Chondrocyte (in vitro differentiated cells): ENCODE measurements at regions not wholly inside any gene's neighbourhood (a gene's known extent, or its start where the extent isn't known, plus 50 kb on each side); places are given as distances from the start of the nearest gene placed in this dataset.
A peak's percentile ranks its signal among the peaks of the same experiment; 100 is the strongest.

Experiments
- DNase-seq: peaks from one replicate; pipeline ENCODE4 v3.0.0; 2021; ENCODE audit warnings: mixed read lengths, low spot score
- H3K27ac Mint-ChIP-seq: one replicate; pipeline ENCODE4 v1.8.0; 2021; ENCODE audit warnings: mild to moderate bottlenecking, moderate library complexity, mixed read lengths; ENCODE audit not compliant: unreplicated experiment
- H3K27me3 Mint-ChIP-seq: 2 replicates; pipeline ENCODE4 v1.8.0; 2021; ENCODE audit warnings: low read depth, mixed read lengths
- H3K36me3 Mint-ChIP-seq: 2 replicates; pipeline ENCODE4 v1.8.0; 2021; ENCODE audit warnings: low read depth, mixed read lengths
- H3K4me1 Mint-ChIP-seq: 2 replicates; pipeline ENCODE4 v1.8.0; 2021; ENCODE audit warnings: low read depth, mild to moderate bottlenecking, mixed read lengths
- H3K4me3 Mint-ChIP-seq: one replicate; pipeline ENCODE4 v1.8.0; 2021; ENCODE audit warnings: mild to moderate bottlenecking, moderate library complexity, mixed read lengths; ENCODE audit not compliant: unreplicated experiment
- H3K9me3 Mint-ChIP-seq: 2 replicates; pipeline ENCODE4 v1.8.0; 2021; ENCODE audit warnings: low read depth, mixed read lengths
- CTCF ChIP-seq: fragments of 200-600 bp; sonication (generic); IDR thresholded peaks from 2 replicates; pipeline ENCODE4 v1.5.0; 2021; ENCODE audit warnings: antibody characterized with exemption, mild to moderate bottlenecking, moderate library complexity

- no peak for TF ChIP-seq CTCF
- DNase-seq = no peak
- no peaks in the 10 kb centered on the region for H3K9me3 Mint-ChIP-seq
- H3K36me3 Mint-ChIP-seq = peaks cover 2% of the 10 kb centered on the region
- H3K27me3 Mint-ChIP-seq = no peaks in the 10 kb centered on the region
- peaks cover 23% of the 10 kb centered on the region for H3K4me1 Mint-ChIP-seq
- H3K27ac Mint-ChIP-seq = no peak overlapping the region
- no peak overlapping the region for H3K4me3 Mint-ChIP-seq
Measured at GRCh38 chr1:224541901-224542630, 74.1 kb upstream of the CNIH3 start.

GRCh38 chr1:224542783-224543440 is 73.2 kb upstream of the CNIH3 start:
- TF ChIP-seq CTCF = no peak
- Mint-ChIP-seq H3K27ac (peak overlapping the region; percentile 22), H3K9me3 (no peaks in the 10 kb centered on the region), H3K27me3 (no peaks in the 10 kb centered on the region), H3K36me3 (peaks cover 2% of the 10 kb centered on the region), H3K4me3 (no peak overlapping the region), H3K4me1 (peaks cover 23% of the 10 kb centered on the region)
- no peak for DNase-seq

- peaks cover 23% of the 10 kb centered on the region for H3K4me1 Mint-ChIP-seq
- no peak for DNase-seq
- no peaks in the 10 kb centered on the region for H3K27me3 Mint-ChIP-seq
- no peaks in the 10 kb centered on the region for H3K9me3 Mint-ChIP-seq
- no peak overlapping the region for H3K4me3 Mint-ChIP-seq
- peaks cover 2% of the 10 kb centered on the region for H3K36me3 Mint-ChIP-seq
- no peak for TF ChIP-seq CTCF
- H3K27ac Mint-ChIP-seq = no peak overlapping the region
Measured at GRCh38 chr1:224543453-224543852, 72.7 kb upstream of the CNIH3 start.

GRCh38 chr1:224544346-224545110 is 71.6 kb upstream of the CNIH3 start:
- no peaks in the 10 kb centered on the region for H3K27me3 Mint-ChIP-seq
- no peaks in the 10 kb centered on the region for H3K9me3 Mint-ChIP-seq
- peaks cover 23% of the 10 kb centered on the region for H3K4me1 Mint-ChIP-seq
- H3K27ac Mint-ChIP-seq = no peak overlapping the region
- TF ChIP-seq CTCF = no peak
- peaks cover 2% of the 10 kb centered on the region for H3K36me3 Mint-ChIP-seq
- DNase-seq = no peak
- no peak overlapping the region for H3K4me3 Mint-ChIP-seq

GRCh38 chr1:224545571-224545970 is 70.5 kb upstream of the CNIH3 start:
- Mint-ChIP-seq H3K4me1 (peaks cover 16% of the 10 kb centered on the region), H3K36me3 (peaks cover 2% of the 10 kb centered on the region), H3K27me3 (no peaks in the 10 kb centered on the region), H3K9me3 (no peaks in the 10 kb centered on the region), H3K4me3 (no peak overlapping the region), H3K27ac (no peak overlapping the region)
- no peak for DNase-seq
- TF ChIP-seq CTCF = no peak
